ENCODE measurements at regions not wholly inside any gene's neighbourhood (a gene's known extent, or its start where the extent isn't known, plus 50 kb on each side); places are given as distances from the start of the nearest gene placed in this dataset.
"Not testable (repeated sequence)": the region's sequence is repeated elsewhere in the genome, so short reads cannot be mapped to it uniquely, and the experiment has no call there.

DNA sequence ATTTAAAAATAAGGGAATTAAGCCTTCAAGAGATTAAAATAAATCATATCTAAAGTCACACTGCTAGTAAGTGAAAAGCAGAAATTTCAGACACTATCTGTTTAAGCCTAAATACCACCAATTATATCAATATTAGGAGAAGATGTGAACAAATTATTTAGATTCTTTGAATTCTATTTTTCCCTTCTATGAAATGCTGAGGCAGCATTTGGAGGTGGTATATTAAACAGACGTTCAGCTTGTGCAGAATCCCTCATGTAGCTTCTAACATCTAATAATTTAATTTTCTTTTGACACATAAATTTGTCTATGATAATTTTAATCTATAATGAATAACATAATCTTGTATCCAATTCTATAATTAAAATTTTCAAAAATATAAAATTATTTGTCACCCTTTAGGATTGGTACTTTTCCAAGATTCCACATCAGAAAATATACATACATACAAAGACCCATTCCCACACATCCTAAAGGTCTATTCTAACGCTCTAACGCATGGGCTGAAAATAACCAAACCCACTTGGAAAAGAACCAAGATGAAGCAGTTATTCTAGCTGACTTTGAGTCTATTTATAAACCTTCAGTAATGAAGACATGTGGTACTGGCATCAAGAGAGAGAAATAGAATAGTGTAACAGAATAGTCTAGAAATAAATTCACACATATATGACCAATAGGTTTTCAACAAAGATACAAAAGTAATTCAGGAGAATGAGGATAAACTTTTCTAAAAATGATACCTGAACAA, 751.8 kb downstream of the GALC start:
- DNase-seq (ENCODE audit: low read depth, low spot score): no peak

DNA sequence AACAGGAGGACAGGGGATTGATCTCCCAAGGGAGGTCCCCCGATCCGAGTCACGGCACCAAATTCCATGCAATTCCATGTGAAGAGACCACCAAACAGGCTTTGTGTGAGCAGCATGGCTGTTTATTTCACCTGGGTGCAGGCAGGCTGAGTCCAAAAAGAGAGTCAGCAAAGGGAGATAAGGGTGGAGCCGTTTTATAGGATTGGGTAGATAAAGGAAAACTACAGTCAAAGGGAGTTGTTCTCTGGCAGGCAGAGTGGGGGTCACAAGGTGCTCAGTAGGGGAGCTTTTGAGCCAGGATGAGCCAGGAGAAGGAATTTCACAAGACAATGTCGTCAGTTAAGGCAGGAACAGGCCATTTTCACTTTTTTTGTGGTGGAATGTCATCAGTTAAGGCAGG, 752.7 kb downstream of the GALC start:
- DNase-seq (ENCODE audit: low read depth, low spot score): not testable (repeated sequence)

DNA sequence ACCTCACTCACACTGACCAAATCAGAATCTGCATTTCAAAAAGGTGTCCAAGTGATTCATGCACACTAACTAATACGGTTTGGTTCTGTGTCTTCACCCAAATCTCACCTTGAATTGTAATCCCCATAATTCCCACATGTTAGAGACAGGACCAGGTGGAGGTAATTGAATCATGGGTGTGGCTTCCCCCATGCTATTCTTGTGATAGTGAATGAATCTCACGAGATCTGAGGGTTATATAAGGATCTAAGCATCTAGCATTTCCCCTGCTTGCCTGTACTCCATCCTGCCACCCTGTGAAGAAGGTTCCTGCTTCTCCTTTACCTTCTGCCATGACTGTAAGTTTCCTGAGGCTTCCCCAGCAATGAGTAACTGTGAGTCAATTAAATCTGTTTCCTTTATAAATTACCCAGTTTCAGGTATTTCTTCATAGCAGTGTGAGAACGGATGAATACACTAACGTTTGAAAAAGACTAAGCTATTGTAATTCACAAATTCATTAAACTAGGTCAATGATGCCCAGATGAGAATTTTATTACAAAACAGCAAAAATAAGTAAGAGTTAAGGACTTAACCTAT, 759.1 kb downstream of the GALC start:
- DNase-seq (ENCODE audit: low read depth, low spot score): no peak

DNA sequence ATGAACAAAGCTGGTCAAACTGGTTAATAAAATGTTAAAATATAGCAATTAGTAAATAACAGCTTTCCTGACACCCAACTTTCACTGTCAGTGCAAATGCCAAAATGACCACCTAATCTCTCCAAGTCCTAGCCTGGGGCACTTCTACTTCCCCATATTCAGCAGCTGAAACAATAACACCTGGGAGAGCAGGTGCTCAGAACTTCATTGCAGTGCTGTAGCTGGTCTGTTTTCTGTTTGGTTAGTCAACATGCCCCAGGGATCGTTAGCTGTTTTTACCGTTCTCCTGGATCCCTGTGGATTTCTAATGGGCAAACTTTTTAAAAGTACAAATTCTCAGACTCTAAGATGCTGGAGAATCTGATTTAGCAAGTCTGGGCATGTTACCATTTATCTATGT, 759.7 kb downstream of the GALC start:
- DNase-seq (ENCODE audit: low read depth, low spot score): no peak

DNA sequence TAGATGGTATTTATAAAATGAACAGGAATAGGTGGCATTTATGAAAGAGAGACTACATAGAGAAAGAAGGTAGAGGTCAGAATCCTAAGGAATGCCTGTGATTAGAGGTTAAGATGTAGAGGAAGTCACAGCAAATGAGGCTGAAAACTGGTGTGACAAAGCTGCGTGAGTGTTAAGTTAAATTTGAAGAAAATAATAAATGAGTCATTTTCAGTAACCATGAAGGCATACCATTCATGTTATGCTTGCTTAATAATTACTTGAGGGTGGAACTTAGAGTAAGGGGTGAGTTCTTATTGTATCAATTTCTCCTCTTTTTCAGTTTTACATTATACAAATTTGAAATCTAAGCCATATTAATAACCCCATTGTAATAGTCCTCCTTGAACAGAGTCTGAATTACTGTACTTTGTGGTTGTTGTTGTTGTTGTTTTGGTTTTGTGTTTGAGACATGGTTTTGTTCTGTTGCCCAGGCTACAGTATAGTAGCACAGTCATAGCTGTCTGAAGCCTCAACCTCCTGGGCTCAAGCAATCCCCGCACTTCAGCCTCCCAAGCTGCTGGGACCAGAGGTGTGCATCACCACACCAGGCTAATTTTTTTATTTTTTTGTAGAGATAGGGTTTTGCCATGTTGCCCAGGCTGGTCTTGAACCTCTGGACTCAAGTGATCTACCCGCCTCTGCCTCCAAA, 761.5 kb downstream of the GALC start:
- DNase-seq (ENCODE audit: low read depth, low spot score): no peak

DNA sequence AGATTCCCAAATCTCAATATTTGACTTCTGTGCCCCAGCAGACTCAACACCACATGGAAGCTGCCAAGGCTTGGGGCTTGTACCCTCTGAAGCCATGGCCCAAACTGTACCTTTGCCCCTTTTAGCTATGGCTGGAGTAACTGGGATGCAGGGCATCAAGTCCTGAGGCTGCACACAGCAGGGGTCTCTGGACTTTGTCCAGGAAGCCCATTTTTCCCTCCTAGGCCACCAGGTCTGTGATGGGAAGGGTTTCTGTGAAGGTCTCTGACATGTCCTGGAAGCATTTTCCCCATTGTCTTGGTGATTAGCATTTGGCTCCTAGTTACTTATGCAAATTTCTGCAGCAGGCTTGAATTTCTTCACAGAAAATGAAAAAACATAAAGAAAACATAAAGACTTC, 762.3 kb downstream of the GALC start:
- DNase-seq (ENCODE audit: low read depth, low spot score): no peak

DNA sequence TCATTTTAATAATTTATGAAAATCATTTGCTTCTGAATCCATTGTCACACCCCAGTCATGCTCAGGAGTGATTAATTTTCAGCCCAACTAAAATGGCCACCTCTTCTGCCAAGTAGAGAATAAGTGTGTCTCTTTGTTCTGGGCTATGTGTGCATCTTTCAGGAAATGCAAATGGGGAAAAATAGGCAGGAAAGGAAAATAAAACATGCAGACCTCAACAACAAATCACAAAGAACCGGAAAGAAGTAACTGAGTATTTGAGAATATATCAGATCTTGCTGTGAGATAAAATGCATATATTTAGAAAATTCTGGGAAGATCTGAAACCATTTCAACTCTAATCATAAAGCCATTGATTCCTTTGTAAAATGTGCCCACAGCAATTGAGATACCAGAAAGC, 763.9 kb downstream of the GALC start:
- DNase-seq (ENCODE audit: low read depth, low spot score): no peak

DNA sequence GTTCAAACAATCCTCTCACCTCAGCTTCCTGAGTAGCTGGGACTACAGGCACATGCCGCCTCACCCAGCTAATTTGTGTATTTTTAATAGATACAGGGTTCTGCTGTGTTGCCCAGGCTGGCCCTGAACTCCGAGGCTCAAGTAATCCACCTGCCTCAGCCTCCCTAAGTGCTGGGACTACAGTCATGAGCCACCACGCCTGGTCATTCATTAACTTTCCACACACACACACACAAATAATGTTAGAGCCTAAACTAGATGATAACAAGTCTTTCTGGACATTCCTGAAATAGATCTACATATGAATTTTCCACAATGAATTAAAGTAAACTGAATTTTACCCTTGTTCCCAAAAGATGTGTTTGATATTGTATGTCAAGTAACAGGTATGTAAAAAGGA, 776.0 kb downstream of the GALC start:
- no peak for DNase-seq (ENCODE audit: low read depth, low spot score)

DNA sequence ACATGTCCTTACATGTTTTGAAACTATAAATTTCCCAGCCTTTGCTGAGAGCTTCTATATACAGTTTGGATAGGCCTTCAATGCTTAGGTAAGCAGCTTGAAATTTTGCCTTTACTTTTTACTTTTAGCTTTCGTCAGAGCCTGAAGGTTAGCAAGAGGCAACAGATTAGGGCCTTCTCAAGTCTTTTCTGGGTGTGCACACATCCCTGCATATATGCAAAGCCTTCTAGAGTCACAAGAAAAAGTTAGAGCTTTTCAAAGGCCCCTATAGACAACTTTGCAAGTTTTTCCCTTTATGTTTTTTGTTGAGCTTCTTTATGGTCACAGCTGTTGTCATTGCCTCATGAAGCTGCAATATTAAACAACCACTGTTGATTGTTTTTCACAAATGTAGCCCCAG, 778.4 kb downstream of the GALC start:
- DNase-seq (ENCODE audit: low read depth, low spot score): no peak

DNA sequence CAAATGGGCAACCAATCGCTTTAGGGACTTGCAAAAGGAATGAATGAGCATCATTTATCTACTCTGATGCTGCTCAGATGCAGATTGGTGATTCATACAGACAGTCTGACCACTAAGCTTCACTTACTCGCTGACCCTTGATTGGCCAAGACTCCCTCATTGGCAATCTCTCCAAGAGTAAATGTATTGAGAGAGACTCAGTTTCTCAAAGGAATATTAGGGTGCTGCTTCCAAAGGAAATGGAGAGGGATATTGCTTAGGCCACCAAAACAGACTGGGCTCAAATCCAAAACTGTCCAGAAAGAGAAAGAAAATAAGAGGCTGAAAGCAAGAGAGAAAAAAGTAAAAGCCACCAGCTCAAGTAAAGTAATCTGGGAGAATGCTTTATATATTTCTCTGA, 785.2 kb downstream of the GALC start:
- DNase-seq (ENCODE audit: low read depth, low spot score): no peak

DNA sequence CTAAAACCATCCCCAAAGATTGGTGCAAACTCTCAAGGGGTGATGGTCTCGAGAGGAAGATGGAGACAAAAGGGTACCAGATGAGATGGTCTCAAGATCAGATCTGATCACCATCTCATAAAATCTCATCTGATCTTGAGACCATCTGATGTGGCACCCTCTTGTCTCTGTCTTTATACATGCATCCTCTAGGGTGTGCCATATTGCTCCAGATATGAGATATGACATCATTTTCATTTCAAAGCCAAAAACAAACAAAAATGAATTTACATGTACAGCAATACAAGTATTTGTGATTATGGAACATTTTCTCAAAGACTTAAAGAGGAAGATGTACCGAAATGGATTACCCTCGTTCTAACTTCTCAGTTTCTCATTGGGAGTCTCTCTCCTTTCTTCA, 787.2 kb downstream of the GALC start:
- no peak for DNase-seq (ENCODE audit: low read depth, low spot score)

DNA sequence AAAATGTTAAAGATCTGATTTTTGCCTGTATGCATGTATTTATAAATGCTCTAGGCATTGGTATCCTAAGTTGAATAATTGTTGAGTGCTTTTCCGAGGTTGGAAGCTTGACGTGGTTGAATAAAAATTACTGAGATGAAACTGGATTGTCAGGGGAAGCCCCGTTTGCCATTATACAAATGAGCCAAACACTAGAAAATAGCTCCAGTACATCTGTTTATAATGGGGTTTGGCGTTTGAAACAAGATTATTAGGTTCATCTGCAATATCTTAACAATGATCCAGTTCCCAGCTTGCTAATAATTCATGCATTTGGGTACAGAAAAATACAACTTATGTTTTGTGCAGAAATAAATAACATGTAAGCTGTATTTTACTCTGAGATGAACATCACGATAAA, 789.6 kb downstream of the GALC start:
- no peak for DNase-seq (ENCODE audit: low read depth, low spot score)

DNA sequence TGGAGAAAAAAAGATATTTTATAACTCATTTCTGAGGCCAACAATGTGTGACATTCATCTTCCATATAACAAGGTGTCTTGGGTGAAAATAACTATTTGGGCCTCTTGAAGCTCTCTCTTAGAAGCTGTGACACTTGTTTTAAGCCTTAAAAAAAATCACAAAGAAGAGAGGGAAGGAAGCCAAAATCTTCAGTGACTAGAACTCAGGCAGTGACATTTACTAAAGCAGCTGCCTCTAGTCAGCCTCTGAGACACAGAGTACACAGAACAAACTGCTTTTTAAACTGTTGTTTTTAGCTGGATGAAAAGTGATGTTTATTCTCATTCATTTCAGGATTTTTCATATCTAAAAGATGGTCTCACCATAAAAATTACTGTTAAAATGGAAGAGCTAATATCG, 793.6 kb downstream of the GALC start:
- DNase-seq (ENCODE audit: low read depth, low spot score): no peak

DNA sequence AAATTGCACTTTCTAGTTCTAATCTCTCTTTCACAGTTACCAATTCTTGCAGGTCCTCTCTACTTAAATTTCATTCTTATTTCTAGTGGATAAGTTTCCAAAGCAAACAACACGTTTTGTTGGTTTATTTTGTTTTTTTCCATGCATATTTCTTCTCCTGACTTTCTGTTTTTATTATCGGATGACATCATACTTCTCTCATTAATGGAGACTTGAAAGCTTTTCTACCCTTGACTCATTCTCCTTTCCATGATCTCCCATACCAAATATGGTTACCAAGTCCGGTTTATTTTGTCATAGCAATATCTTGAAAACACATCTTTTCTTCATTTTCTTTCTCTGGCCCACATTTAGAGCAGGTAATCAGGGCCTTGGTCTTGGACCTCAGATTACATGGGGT, 796.5 kb downstream of the GALC start:
- DNase-seq (ENCODE audit: low read depth, low spot score): no peak

DNA sequence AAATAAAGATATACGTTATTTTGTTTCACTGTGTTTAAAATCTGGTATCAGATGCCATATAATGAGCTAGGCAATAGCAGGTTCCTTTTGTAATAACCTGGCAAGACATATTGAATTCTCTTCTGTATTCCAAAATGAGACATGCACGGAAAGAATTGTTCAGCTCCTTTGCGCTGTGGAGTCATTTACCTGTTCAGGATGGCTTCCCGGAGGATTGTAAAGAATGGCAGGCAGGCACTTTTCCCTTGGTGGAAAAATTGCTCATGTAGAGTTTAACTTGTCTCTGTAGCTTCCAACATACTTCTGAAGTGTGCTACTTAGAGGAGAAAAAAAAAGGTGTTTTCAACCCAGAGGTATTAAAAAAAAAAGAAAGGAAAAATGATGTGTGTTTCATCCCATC, 805.2 kb downstream of the GALC start:
- DNase-seq (ENCODE audit: low read depth, low spot score): no peak

DNA sequence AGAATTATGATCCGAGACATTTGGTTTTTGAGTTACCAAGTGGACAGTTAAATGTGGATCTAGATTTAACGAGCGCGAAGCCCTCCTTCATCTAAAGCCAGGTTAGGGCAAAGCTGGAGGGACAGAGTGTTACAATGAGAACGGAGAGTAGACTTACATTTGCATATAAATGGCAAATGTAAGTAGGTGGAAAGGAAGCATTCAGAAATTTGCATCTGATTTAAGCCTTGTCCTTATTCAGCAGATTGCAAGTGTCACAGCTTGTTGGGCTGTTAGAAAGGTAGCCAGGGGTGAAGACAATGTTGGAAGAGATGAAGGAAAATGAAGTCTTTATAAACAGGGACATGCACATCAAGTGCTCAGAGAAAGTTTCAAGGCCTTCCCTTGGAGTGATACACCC, 806.2 kb downstream of the GALC start:
- DNase-seq (ENCODE audit: low read depth, low spot score): no peak

DNA sequence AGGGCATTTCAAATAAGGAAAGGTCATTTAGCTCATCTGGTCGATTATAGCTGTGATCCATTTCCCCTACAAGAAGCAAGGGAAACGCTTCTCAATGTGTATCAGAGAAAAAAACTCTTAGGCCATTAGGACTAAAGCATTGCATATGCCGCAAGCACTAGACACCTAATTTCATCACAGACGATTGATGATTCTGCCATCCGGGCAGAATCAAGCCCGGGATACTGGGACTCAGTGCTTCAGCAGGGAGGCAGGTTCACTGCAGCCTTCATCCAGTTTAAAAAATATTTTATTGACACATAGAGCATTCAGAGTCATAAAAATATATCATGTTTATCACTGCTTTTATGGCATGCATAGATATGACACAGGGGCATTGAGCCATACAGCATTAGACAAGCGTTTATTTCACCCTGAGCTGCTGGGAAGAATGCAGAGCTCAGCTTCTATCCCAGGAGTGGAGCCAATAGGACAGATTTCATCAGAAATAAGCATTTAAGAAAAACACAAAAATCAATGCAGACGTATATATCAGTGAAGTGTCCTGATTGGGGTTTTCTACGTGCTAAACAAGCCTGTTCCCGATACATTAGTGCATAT, 806.9 kb downstream of the GALC start:
- DNase-seq (ENCODE audit: low read depth, low spot score): no peak

DNA sequence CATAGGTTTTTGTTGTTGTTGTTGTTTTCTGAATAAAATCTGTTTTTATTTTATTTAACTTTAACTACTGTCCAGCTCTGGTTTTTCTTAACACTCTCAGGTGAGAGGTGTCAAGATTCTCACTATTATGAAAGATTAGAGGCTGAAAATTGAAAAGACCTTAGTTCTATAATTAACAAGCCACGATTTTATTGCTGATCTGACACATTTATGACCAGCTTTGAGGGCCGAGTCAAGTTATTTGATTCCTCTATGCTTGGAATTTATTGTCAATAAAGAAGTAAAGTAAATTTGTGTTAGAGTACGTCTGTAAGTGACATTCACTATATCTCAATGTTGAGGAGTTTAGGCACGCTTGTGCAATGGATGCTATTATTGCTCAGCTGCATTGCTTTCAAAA, 808.8 kb downstream of the GALC start:
- no peak for DNase-seq (ENCODE audit: low read depth, low spot score)

DNA sequence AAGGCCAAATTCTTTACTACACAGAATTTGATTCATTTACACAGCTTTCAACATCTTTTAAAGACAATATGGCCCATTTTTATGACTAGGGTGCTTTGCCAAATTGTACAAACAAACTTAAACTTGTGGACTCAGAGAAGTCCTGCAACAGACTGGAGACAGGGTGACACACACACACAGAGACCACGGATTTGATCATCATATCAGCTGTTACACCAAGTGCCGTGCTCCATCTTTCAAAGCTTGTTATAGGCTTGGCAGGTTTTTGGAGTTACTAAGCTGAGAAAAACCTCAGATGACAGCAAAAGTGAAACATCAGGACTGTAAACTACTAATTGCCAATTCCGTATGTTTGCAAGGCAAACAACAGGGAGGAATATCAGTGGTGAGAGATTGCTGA, 811.7 kb downstream of the GALC start:
- DNase-seq (ENCODE audit: low read depth, low spot score): no peak

DNA sequence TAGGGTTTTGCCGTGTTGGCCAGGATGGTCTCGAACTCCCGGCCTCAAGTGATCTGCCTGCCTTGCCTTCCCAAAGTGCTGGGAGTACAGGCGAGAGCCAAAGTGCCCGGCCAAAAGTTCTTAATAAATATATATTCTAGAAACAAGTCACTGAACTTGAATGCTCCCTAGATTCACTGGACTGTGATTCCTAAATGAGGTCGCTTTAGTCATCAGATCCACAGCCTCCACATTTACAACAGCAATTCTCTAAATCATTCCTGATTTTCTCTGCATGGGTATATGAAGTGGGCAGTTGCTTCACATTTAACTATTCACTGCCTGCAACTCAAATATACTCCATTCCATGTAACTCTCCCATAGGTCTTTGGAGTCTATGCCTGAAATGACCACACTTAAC, 813.0 kb downstream of the GALC start:
- DNase-seq (ENCODE audit: low read depth, low spot score): no peak

DNA sequence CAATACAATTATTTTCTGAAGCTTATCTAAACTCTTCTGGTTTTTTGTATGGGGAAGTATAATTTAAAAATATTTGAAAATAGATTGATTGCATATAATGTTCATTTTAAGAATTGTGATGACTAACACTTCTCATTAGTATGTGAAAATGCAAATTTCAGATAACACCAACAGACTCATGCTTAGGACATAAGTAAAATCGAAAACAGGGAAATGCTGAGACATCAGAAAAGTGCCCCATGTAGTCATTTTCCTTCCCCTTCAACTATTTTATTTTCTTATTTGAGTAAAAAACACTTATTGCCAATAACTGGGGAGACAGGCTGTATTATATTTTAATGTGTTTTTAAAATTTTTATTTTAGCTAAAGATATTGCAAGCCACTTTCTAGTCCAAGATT, 814.7 kb downstream of the GALC start:
- no peak for DNase-seq (ENCODE audit: low read depth, low spot score)

DNA sequence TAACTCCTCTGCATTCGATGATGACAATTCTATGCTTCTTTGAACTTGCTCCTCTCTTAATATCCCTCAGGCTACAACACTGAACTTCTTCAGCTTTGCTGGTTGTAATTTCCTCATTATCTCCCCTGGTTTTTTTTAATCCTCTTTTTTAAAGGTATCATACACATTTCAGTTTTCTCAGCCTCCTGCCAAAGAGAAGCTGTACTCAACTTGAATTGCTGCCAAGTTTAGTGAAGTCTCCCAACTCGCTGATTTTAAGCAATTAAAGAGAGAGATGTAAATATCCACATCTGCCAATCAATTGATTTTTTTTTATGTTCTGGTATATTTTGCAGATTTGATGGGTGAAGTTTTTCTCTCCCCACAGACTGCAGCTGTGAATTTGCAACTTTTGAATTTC, 817.8 kb downstream of the GALC start:
- no peak for DNase-seq (ENCODE audit: low read depth, low spot score)

DNA sequence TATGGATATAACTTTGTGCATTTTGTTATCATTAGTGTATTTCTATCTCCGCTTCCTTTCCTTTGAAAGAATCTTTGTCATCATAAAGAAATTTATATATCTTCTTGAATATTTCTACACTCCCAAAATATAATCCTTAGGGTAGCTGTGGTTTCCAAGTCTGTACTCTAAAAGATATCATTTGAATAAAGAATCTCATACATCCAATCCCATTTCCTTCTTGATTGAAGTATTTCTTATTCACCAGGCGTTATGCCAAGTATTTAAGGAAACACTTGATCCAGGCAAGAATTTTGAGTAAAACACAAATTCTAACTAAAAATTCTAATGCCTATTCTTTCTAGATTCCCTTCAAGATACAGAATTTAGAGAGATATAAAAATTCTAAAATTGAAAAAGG, 821.8 kb downstream of the GALC start:
- no peak for DNase-seq (ENCODE audit: low read depth, low spot score)

Measured in activated CD4-positive, CD25-positive, alpha-beta regulatory T cell treated with anti-CD3 and anti-CD28 coated beads, Interleukin-2, amount 50 U/mL, for 16 hours (primary cell).